HL-60 (cell line): ENCODE measurements at regions not wholly inside any gene's neighbourhood (a gene's known extent, or its start where the extent isn't known, plus 50 kb on each side); places are given as distances from the start of the nearest gene placed in this dataset.

ENCODE experiments used
- CTCF ChIP-seq: IDR thresholded peaks from one replicate; pipeline ENCODE4 v1.5.1; 2011; ENCODE audit warnings: low read length, control low read depth, inconsistent platforms; ENCODE audit not compliant: insufficient read depth
- POLR2AphosphoS5 ChIP-seq: IDR thresholded peaks from 2 replicates; pipeline ENCODE4 v1.6.1; 2012; ENCODE audit warnings: low read depth
- REST ChIP-seq: IDR thresholded peaks from 2 replicates; pipeline ENCODE4 v1.6.1; 2012; ENCODE audit warnings: low read depth; ENCODE audit not compliant: insufficient replicate concordance

- no peak for TF ChIP-seq CTCF
- no peak for TF ChIP-seq POLR2AphosphoS5
- TF ChIP-seq REST = no peak
Measured at GRCh38 chr5:2102819-2103776, 220.4 kb upstream of the IRX4 start.
